ENCODE measurements at regions not wholly inside any gene's neighbourhood (a gene's known extent, or its start where the extent isn't known, plus 50 kb on each side); places are given as distances from the start of the nearest gene placed in this dataset.
A peak's percentile ranks its signal among the peaks of the same experiment; 100 is the strongest.

DNA sequence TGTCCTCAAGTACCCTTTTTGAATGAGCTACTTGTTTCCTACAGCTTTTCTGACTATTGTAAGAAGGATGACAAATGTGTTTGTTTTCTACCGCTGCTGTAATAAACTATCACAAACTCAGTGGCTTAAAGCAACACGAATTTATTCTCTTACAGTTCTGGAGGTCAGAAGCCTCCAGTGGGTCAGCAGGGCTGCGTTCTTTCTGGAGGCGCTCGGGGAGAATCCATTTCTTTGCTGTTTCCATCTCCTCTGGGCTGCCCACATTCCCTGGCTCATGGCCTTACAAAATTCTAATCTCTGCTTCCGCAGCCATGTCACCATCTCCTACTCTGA, 128.5 kb downstream of the SPP2 start:
- Histone ChIP-seq H3K4me1 (no peaks in the 10 kb centered on the region), H3K9me3 (no peaks in the 10 kb centered on the region), H3K4me3 (no peak overlapping the region), H3K27me3 (no peaks in the 10 kb centered on the region), H3K36me3 (no peaks in the 10 kb centered on the region), H3K27ac (no peak overlapping the region)
- 60 to 64% methylated on average over 6 of the region's 6 CpGs for WGBS, 2 donors
- intact Hi-C loops (cut with DNase I), result no loop called here
- FAIRE-seq, result no peak
- TF ChIP-seq, protein P1, sequence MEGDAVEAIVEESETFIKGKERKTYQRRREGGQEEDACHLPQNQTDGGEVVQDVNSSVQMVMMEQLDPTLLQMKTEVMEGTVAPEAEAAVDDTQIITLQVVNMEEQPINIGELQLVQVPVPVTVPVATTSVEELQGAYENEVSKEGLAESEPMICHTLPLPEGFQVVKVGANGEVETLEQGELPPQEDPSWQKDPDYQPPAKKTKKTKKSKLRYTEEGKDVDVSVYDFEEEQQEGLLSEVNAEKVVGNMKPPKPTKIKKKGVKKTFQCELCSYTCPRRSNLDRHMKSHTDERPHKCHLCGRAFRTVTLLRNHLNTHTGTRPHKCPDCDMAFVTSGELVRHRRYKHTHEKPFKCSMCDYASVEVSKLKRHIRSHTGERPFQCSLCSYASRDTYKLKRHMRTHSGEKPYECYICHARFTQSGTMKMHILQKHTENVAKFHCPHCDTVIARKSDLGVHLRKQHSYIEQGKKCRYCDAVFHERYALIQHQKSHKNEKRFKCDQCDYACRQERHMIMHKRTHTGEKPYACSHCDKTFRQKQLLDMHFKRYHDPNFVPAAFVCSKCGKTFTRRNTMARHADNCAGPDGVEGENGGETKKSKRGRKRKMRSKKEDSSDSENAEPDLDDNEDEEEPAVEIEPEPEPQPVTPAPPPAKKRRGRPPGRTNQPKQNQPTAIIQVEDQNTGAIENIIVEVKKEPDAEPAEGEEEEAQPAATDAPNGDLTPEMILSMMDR (IDR thresholded peaks at IDR 0.05), result no peak
- no peak for DNase-seq
- ATAC-seq, result no peak

DNA sequence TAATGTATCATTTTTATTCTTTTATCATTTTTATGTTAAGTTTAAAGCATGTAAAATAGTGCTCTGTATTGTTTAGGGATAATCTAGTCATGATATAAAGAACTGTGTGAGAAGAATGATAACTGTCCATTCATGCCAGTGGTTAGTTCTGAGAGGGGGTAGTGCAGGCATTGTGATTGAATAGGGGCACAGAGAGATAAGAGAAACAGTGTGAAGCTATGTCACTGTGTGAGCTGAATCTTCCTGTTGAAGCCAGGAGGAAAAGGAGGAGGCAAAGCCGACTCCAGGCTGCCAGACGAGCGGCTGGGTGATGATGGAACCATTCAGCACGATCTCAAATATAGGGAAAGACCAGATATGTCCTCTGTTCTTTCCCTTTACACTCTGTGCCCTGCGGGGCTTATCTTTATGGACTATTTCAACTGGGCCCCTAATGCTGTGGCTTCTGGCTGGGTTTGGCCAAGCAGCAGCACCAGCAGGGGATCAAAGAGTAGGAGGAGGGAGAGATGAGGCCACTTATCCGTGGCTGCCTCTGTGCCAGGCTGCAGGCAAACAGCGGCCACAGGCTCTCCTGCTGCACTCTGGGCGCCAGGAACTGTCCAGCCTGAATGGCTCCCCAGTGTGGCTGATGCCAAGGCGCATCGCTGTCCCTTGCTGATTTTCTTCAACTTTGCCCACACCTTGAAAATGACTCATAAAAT, 128.0 kb downstream of the SPP2 start:
- Histone ChIP-seq H3K4me3 (no peak overlapping the region), H3K27me3 (no peaks in the 10 kb centered on the region), H3K36me3 (no peaks in the 10 kb centered on the region), H3K4me1 (no peaks in the 10 kb centered on the region), H3K9me3 (no peaks in the 10 kb centered on the region), H3K27ac (no peak overlapping the region)
- TF ChIP-seq, protein P1 (IDR thresholded peaks at IDR 0.05), result no peak
- peak in 3 of 4 donors; percentile 63 to 75 (median 66) for ATAC-seq
- intact Hi-C loops (cut with DNase I), result no loop called here
- 41 to 55% methylated on average over 10 of the region's 10 CpGs for WGBS, 2 donors
- DNase-seq, result no peak
- no peak for FAIRE-seq

DNA sequence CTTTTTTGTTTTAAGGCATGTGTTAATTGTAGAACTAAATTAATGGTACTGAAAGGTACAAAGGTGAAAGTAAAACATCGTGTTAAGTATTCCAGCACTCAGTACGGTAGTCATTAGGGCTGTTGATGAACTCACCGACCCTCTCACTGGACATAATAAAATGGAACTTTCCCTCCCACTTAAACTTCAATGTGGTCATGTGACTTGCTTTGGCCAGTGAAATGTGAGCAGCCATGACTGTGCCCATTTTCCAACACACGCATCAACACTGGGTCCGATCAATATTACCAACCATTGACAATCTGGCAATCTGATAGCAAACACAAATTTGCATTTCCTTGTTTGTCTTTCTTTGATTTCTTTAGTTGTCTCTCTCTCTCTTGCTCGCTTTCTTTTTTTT, 125.1 kb downstream of the SPP2 start:
- intact Hi-C loops (cut with DNase I), result no loop called here
- Histone ChIP-seq H3K4me3 (no peak overlapping the region), H3K27ac (no peak overlapping the region), H3K27me3 (no peaks in the 10 kb centered on the region), H3K36me3 (no peaks in the 10 kb centered on the region), H3K4me1 (no peaks in the 10 kb centered on the region), H3K9me3 (no peaks in the 10 kb centered on the region)
- WGBS, 2 donors, result 47 to 53% methylated on average over 6 of the region's 6 CpGs
- no peak for DNase-seq
- ATAC-seq, result peak in 2 of 4 donors; percentile 25 to 31
- TF ChIP-seq, protein P1 (IDR thresholded peaks at IDR 0.05), result no peak
- FAIRE-seq, result no peak

DNA sequence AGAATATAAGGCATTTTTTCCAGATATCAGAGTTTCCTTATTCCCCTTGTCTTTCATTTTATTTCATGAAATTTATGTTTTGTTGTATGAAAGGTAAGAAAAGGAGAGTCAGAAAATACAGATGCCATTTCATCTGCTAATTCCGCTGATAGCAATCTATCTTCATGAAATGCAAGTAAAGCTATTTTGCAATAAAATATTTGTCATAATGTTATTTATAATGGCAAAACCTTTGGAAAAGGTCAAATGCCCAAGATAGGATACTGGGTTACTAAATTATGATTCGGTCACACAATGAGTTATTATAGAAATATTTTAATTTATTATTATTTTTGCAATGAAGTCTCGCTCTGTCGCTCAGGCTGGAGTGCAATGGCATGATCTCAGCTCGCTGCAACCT, 124.2 kb downstream of the SPP2 start:
- ATAC-seq (no peak), FAIRE-seq (no peak), DNase-seq (no peak)
- 91 to 96% methylated on average over 5 of the region's 5 CpGs for WGBS, 2 donors
- H3K36me3 ChIP-seq, result no peaks in the 10 kb centered on the region
- H3K4me1 ChIP-seq, result no peaks in the 10 kb centered on the region
- TF ChIP-seq, protein P1 (IDR thresholded peaks at IDR 0.05), result no peak
- H3K27ac ChIP-seq, result no peak overlapping the region
- no peaks in the 10 kb centered on the region for H3K27me3 ChIP-seq
- H3K4me3 ChIP-seq, result no peak overlapping the region
- no peaks in the 10 kb centered on the region for H3K9me3 ChIP-seq
- intact Hi-C loops (cut with DNase I), result no loop called here

DNA sequence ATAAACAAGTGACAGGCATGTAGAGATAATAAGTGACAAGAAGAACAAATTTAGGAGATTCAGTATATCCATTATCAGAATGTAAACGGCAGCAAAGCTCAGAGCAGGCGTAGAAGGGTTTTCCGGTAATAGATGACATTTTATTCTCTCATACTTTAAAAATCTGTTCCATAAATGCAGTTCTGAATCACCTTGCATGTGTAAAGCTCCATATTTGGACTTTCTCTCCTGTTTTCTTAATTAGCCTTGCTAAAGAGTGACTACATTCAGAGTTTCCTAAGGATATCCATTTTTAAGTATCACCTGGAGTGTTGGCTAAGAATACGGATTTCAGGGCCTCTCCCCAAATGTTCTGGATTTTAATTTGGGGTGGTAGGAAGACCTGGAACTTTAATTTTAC, 122.0 kb downstream of the SPP2 start:
- intact Hi-C loops (cut with DNase I), result no loop called here
- Histone ChIP-seq H3K27ac (no peak overlapping the region), H3K27me3 (no peaks in the 10 kb centered on the region), H3K4me3 (no peak overlapping the region), H3K36me3 (no peaks in the 10 kb centered on the region), H3K4me1 (no peaks in the 10 kb centered on the region), H3K9me3 (no peaks in the 10 kb centered on the region)
- DNase-seq (no peak), FAIRE-seq (no peak), ATAC-seq (no peak)
- TF ChIP-seq, protein P1 (IDR thresholded peaks at IDR 0.05), result no peak
- WGBS, 2 donors, result 70 to 77% methylated on average over 4 of the region's 4 CpGs
